B cell (primary cell): ENCODE measurements at regions not wholly inside any gene's neighbourhood (a gene's known extent, or its start where the extent isn't known, plus 50 kb on each side); places are given as distances from the start of the nearest gene placed in this dataset.

Source experiments
- ATAC-seq: fragments of 200-7000 bp; cut with Tn5 transposase; one replicate; pipeline ENCODE4 v1.10.0; 2021; ENCODE audit warnings: low read depth, mild to moderate bottlenecking, moderate number of reproducible peaks, moderate library complexity
- CTCF ChIA-PET: fragments of 350-600 bp; sonication (Branson Sonifier 250); formaldehyde crosslinking; loops from one replicate; lab custom pipeline; 2021; ENCODE audit warnings: antibody characterized with exemption, inconsistent platforms; lab: Charles Lee
- POLR2A ChIA-PET: fragments of 350-600 bp; sonication (Branson Sonifier 250); formaldehyde crosslinking; loops from one replicate; lab custom pipeline; 2021; ENCODE audit warnings: antibody characterized with exemption; lab: Charles Lee
- DNase-seq: peaks from one replicate; pipeline ENCODE4 v3.0.0; 2013
- H2AFZ ChIP-seq: 2 replicates; pipeline ENCODE4 v1.6.1; 2012; ENCODE audit warnings: mild to moderate bottlenecking, low read depth, low read length; ENCODE audit not compliant: insufficient read depth, poor library complexity, severe bottlenecking
- H3K27ac ChIP-seq, 2 donors: 1 replicate in 1 of 2; 2 replicates in 1 of 2; pipeline ENCODE4 v1.5.1; 2012 to 2013; ENCODE audit warnings: low read length in 2 of 2, mild to moderate bottlenecking in 2 of 2, moderate library complexity in 1 of 2
- H3K27me3 ChIP-seq, 4 experiments: fragments of 200-600 bp in 1 of 4; sonication (generic) in 1 of 4; replicated peaks in 1 of 4; 1 replicate in 2 of 4; 2 replicates in 2 of 4; pipeline versions ENCODE4 v1.6.1 to v1.7.0; 2013 to 2016; ENCODE audit warnings: low read length in 3 of 4, mild to moderate bottlenecking in 2 of 4, mixed read lengths in 1 of 4, moderate library complexity in 1 of 4; ENCODE audit not compliant: insufficient read depth in 4 of 4, control insufficient read depth in 3 of 4; ENCODE audit errors: control extremely low read depth in 1 of 4
- H3K36me3 ChIP-seq, 2 experiments: replicated peaks in 1 of 2; 1 replicate in 1 of 2; 2 replicates in 1 of 2; pipeline versions ENCODE4 v1.6.1 to v1.7.1; 2013; ENCODE audit warnings: low read length in 1 of 2; ENCODE audit not compliant: insufficient read depth in 2 of 2, control insufficient read depth in 1 of 2; ENCODE audit errors: control extremely low read depth in 1 of 2, extremely low read depth in 1 of 2
- H3K4me1 ChIP-seq, 2 donors: fragments of 200-600 bp in 1 of 2; sonication (generic) in 1 of 2; 1 replicate in 1 of 2; 2 replicates in 1 of 2; pipeline versions ENCODE4 v1.5.1 to v1.6.1; 2013 to 2017; ENCODE audit warnings: low read length in 2 of 2; ENCODE audit not compliant: control insufficient read depth in 2 of 2, insufficient read depth in 2 of 2
- H3K4me2 ChIP-seq: replicated peaks from 2 replicates; pipeline ENCODE3; 2012; ENCODE audit warnings: mild to moderate bottlenecking, low read depth, low read length; ENCODE audit not compliant: poor library complexity, severe bottlenecking
- H3K4me3 ChIP-seq, 5 experiments: fragments of 200-600 bp in 1 of 5; sonication (generic) in 1 of 5; 1 replicate in 3 of 5; 2 replicates in 2 of 5; pipeline versions ENCODE4 v1.5.1 to v1.7.0; 2011 to 2016; ENCODE audit warnings: low read length in 4 of 5, mild to moderate bottlenecking in 4 of 5, low read depth in 2 of 5, control low read depth in 1 of 5, moderate library complexity in 1 of 5; ENCODE audit not compliant: insufficient read depth in 1 of 5; ENCODE audit errors: control extremely low read depth in 1 of 5, extremely low read depth in 1 of 5
- H3K79me2 ChIP-seq: fragments of 200-600 bp; sonication (generic); one replicate; pipeline ENCODE4 v1.6.0; 2016; ENCODE audit warnings: low read length; ENCODE audit not compliant: control insufficient read depth, insufficient read depth
- H3K9ac ChIP-seq: fragments of 200-600 bp; sonication (generic); 2 replicates; pipeline ENCODE4 v1.6.1; 2017; ENCODE audit warnings: mild to moderate bottlenecking, low read length, moderate library complexity
- H3K9me3 ChIP-seq, 3 donors: one replicate each; pipeline versions ENCODE4 v1.6.1 to v1.7.1; 2013; ENCODE audit warnings: low read length in 2 of 3; ENCODE audit not compliant: control insufficient read depth in 2 of 3, insufficient read depth in 1 of 3; ENCODE audit errors: control extremely low read depth in 1 of 3
- H4K20me1 ChIP-seq: 2 replicates; pipeline ENCODE4 v1.6.0; 2012; ENCODE audit warnings: mild to moderate bottlenecking, low read length; ENCODE audit not compliant: insufficient read depth, control insufficient read depth, poor library complexity, severe bottlenecking
- H3K27ac Mint-ChIP-seq: one replicate; pipeline ENCODE4 v1.8.0; 2021; ENCODE audit warnings: mixed read lengths
- H3K27me3 Mint-ChIP-seq: one replicate; pipeline ENCODE4 v1.8.0; 2021; ENCODE audit warnings: mixed read lengths
- H3K4me1 Mint-ChIP-seq: one replicate; pipeline ENCODE4 v1.8.0; 2021; ENCODE audit warnings: mixed read lengths
- H3K4me3 Mint-ChIP-seq: one replicate; pipeline ENCODE4 v1.8.0; 2021; ENCODE audit warnings: mixed read lengths
- H3K9me3 Mint-ChIP-seq: one replicate; pipeline ENCODE4 v1.8.0; 2022; ENCODE audit warnings: mixed read lengths; ENCODE audit not compliant: insufficient read depth
- CTCF ChIP-seq: fragments of 200-600 bp; IDR thresholded peaks from one replicate; pipeline ENCODE4 v1.8.0; 2022; ENCODE audit warnings: antibody characterized with exemption, mild to moderate bottlenecking
- EZH2 ChIP-seq: IDR thresholded peaks from 2 replicates; pipeline ENCODE4 v1.6.1; 2012; ENCODE audit warnings: borderline replicate concordance, low read depth, mild to moderate bottlenecking, moderate library complexity, low read length; ENCODE audit not compliant: insufficient read depth, poor library complexity, severe bottlenecking
- WGBS: methylation state at CpG from one replicate; pipeline ENCODE4 v1.1.5; 2013; ENCODE audit warnings: missing lambda C conversion rate; ENCODE audit not compliant: insufficient coverage; 5-methylcytosine and 5-hydroxymethylcytosine counted together
- intact Hi-C: fragments of 100-400 bp; cut with micrococcal nuclease; formaldehyde crosslinking; loops from one replicate; pipeline ENCODE4 v1.10.0; 2022

DNA sequence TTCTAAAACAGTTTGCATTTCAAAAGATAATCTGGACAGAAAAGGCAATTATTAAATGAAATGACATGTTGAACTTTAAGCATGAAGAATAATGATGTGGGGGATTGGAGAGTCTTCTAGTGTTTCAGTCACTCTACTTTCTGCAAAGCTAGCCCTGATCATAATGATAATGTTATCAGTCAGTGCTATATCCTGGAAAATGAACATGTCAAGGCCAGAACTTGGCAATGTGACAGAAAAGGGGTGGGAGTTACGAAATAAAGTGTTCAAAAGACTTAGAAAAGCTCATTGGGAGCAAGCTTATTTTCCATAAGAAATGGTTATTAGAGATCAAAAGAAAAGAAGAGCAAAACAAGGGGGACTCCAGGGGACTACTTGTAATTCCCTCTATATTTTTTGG lies 288.5 kb upstream of the SLC8A1 start:
- Histone ChIP-seq H2AFZ (no peak overlapping the region), H3K27me3 (no peaks in the 10 kb centered on the region), H4K20me1 (no peaks in the 10 kb centered on the region), H3K79me2 (no peaks in the 10 kb centered on the region), H3K27ac (no peak overlapping the region), H3K36me3 (no peaks in the 10 kb centered on the region), H3K9me3 (no peaks in the 10 kb centered on the region), H3K9ac (no peak overlapping the region), H3K4me1 (no peaks in the 10 kb centered on the region), H3K4me3 (no peak overlapping the region), H3K4me2 (no peak overlapping the region)
- no peaks in the 10 kb centered on the region for H3K4me1 Mint-ChIP-seq
- H3K27me3 Mint-ChIP-seq: no peaks in the 10 kb centered on the region
- POLR2A ChIA-PET: no interaction called here
- no peak for DNase-seq
- no peak for ATAC-seq
- H3K27ac Mint-ChIP-seq: no peak overlapping the region
- no CpG with 5 or more reads among the region's 1 CpG for whole genome bisulfite sequencing
- H3K4me3 Mint-ChIP-seq: no peak overlapping the region
- intact Hi-C loops: no loop called here
- no peaks in the 10 kb centered on the region for H3K9me3 Mint-ChIP-seq
- no peak for TF ChIP-seq CTCF
- CTCF ChIA-PET: interaction anchor here (1.4 kb wide), 1 partner anchor 9 kb away, joined by 3 read pairs; no protein-coding TSS in a partner anchor

DNA sequence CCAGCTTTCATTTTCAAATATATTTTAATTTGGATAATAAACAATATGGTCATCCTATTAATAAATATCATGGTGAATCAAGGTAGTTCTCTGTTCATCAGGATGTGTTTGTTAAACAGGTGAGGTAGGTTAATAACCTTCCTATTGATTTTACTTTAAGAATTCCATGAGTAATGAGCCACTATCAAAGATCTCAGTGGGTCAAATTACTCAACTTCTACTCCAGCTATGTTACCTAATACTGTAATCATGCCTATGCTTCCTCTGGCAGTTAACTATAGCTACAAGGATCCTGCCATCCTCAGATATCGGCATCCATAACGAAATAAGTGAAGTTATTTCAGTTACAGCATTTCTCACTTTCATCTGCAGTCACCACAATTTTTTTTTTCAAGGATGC lies 289.6 kb upstream of the SLC8A1 start:
- Mint-ChIP-seq H3K27ac (no peak overlapping the region), H3K27me3 (no peaks in the 10 kb centered on the region), H3K9me3 (no peaks in the 10 kb centered on the region), H3K4me1 (no peaks in the 10 kb centered on the region), H3K4me3 (no peak overlapping the region)
- Histone ChIP-seq H3K27me3 (no peaks in the 10 kb centered on the region), H3K4me3 (no peak overlapping the region), H4K20me1 (no peaks in the 10 kb centered on the region), H3K4me1 (no peaks in the 10 kb centered on the region), H3K9me3 (no peaks in the 10 kb centered on the region), H3K79me2 (no peaks in the 10 kb centered on the region), H3K9ac (no peak overlapping the region), H2AFZ (no peak overlapping the region), H3K4me2 (no peak overlapping the region), H3K27ac (no peak overlapping the region), H3K36me3 (no peaks in the 10 kb centered on the region)
- DNase-seq (no peak), ATAC-seq (no peak)
- no peak for TF ChIP-seq CTCF
- no peak for TF ChIP-seq EZH2
- POLR2A ChIA-PET: no interaction called here
- WGBS: no CpG with 5 or more reads among the region's 2 CpGs
- intact Hi-C loops: no loop called here
- CTCF ChIA-PET: interaction anchor here (1.4 kb wide), 1 partner anchor 8 kb away, joined by 3 read pairs; no protein-coding TSS in a partner anchor
